Right ventricle myocardium superior (tissue), 1 donor: ENCODE measurements at regions not wholly inside any gene's neighbourhood (a gene's known extent, or its start where the extent isn't known, plus 50 kb on each side); places are given as distances from the start of the nearest gene placed in this dataset.

Experiments
- ATAC-seq: fragments of 200-7000 bp; cut with Tn5 transposase; one replicate; pipeline ENCODE4 v1.9.1; 2020; ENCODE audit warnings: mild to moderate bottlenecking; ENCODE audit not compliant: poor library complexity
- DNase-seq: peaks from one replicate; pipeline ENCODE4 v3.0.0-alpha.2; 2020
- intact Hi-C: fragments of 100-400 bp; cut with DNase I; formaldehyde crosslinking; loops from one replicate; pipeline ENCODE4 v1.11.2; 2022
- donor health status: DM: no; HTN: yes; CAD: no; lungs with severe emphysema.

DNA sequence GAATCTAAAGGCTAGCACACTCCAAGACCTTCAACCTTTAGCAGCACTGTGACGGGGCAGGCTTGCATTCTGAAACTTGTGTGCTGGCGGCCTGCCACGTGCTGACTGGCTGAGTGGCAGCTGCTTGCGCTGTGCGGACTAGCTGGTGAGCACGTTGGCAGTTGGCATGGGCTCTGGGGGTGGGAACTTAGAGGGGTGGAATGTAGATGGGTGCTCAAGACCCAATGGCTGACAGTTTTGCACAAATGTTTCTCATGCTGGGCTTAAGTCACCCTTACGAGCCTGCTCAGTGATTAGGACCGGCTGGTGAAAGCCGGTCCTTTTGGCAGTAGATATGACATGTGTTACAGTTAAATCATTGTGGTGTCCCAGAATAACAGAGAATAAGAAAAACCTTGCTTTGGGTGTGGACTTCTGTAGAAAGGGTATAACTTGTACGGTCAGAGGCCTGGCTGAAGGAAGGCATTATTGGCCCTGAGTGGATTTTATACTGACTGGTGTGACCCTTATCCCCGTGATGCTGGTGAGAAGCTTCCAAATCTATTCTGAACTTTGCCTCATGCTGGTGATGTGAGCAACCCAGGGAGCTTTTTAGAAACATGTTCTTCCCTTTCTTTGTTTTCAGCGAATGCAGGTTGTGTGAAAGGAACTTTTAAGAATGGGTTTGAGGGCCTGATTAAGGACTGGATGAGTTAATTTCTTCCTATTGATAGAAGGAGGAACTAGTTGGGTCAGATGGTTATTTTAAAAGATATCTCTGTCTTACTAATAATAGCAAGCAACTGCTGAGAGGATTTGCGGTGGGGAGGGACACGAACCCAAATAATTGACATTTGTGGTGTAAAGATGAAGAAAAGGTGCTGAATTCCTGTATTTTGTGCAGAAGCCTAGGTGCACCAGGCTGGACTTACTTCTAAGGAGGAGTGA lies 107.4 kb upstream of the SLC4A4 start:
- intact Hi-C loops: loop anchor here (10.0 kb wide), 1 partner anchor 223 kb away; no protein-coding TSS in a partner anchor
- ATAC-seq: peak; percentile 89
- peak; percentile 94 for DNase-seq

DNA sequence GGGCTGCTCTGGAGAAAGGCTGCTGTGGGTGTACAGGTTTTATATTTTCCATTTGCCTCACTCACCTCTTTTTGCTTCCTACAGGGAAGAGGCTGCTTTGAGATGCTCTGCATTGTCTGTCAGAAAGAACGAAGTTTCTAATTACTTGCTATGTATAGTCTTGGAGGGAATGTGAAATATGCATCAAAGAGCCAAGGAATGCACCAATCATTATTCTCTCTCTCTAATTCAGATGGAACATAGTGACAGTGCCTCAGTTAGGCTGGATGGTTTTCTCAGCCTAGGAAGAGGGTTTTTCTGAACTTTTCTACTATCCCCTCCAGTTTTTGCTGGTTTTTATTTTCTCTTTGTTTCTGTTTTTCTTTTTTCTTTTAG lies 106.8 kb upstream of the SLC4A4 start:
- DNase-seq (no peak), ATAC-seq (no peak)
- intact Hi-C loops: loop anchor here (10.0 kb wide), 1 partner anchor 223 kb away; no protein-coding TSS in a partner anchor

DNA sequence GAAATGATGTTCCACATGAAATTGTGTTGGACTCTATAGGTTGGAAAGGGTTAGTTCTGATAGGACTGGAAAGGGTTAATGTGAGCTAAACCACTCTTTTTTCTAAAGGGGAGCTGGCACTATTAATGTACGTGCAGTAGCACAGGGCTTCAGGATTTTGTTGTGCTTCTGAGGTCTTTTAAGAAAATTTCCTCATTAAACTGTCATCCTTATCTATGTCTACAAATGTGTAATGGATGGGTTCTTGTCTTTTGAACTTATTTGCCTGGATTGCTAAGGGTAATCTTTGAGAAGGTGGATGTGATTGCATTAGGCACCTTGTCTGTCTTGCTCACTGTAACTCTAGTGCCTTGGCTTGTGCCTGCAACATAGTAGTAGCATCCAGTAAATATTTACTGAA lies 106.0 kb upstream of the SLC4A4 start:
- intact Hi-C loops: loop anchor here (10.0 kb wide), 1 partner anchor 222 kb away; no protein-coding TSS in a partner anchor
- DNase-seq (no peak), ATAC-seq (no peak)

DNA sequence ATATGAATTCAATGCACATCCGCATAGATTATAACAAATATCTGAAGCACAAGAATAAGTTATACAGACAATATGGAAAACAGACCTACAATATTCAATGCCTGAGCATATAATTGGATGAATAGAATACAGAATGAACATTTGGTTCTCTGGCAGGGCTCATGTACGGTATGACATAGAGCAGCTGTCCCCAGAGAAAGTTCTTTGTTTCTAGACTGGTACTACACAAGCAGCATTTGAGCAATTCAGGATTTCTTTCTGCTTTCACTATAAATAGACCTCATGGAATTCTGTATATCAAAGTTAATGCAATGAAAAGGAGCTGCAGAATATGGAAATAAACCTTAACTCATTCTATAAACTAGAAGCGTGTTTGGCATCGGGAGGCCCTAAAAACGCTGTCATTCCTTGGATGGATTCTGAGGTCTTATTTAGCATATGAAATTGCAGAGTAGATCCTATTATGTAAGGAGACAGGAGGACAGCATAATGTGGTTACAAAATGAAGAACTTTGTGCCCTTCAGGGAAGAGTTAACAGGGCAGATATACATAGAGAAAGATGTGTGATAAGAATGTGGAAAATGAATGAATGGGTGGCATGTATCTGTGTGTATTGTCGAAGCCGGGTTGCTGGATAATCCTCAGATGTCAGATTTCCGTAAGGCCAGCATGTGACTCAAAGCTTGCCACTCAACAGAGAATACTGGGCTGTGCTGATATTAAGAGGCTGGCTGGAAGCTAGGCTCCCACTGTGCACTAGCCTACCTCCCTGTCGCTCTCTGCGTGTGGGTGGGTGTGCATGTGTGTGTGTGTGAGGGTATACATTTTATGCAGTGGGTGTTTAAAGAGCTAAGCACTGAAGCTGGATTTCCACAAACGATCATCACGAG lies 103.3 kb upstream of the SLC4A4 start:
- DNase-seq: no peak
- intact Hi-C loops: loop anchor here (10.0 kb wide), 1 partner anchor 219 kb away; no protein-coding TSS in a partner anchor
- ATAC-seq: peak; percentile 62

DNA sequence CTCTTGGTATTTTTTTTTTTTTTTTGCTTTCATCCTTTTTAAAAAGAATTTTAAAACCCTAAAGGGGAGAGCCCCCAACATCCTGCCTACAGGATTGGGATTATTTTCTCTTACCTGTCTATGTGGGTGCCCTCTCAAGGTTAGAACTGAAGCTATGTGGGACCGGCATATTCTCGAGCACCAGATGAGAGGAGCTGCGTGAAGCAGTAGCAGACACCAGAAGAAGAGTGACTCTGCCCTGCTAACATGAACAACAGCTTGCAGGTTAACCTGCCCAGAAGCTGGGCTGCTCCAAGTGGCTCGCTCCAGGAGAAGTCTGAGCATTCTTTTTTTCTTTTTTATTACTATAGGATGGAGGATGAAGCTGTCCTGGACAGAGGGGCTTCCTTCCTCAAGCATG lies 102.6 kb upstream of the SLC4A4 start:
- ATAC-seq (peak; percentile 51), DNase-seq (no peak)
- intact Hi-C loops: loop anchor here (10.0 kb wide), 1 partner anchor 219 kb away; no protein-coding TSS in a partner anchor

DNA sequence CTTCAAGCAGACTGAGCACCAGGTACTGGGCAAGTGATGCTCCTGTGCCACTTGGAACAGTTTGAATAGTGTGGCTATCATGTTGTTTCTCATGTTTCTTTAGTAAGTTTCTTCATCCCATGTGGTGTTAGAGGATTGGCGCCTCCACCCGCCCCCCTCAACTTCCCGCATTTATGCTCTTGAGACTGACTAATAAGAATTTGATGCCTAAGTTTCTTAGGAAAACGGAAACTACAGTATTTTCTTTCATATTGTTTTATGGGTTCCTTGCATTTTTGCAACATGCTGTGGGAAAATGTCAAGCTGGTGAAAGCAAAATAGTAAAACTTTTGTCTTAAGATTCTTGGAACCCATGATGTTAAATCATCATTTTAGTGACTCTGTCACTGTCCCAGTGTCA lies 101.2 kb upstream of the SLC4A4 start:
- ATAC-seq (no peak), DNase-seq (no peak)
- intact Hi-C loops: loop anchor here (10.0 kb wide), 1 partner anchor 217 kb away; no protein-coding TSS in a partner anchor

DNA sequence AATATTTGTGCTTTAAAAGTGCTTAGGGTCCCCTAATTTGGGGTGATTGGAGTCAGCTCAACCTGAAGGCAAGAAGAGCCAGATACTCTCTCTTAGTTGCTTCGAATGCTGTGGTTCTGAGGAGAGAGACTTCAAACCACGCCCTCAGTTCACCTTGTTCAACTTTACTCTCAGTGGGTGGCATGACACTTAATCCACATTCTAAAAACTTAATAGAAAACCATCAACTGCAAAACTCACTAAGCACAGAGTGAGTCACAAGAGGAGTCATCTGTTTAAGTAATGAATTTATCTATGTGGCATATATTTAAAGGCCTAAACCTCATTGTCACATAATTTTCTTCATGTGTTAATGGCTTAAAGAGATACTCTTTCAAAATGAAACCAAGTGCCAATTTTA lies 99.5 kb upstream of the SLC4A4 start:
- intact Hi-C loops: loop anchor here (10.0 kb wide), 1 partner anchor 215 kb away; no protein-coding TSS in a partner anchor
- no peak for DNase-seq
- no peak for ATAC-seq

DNA sequence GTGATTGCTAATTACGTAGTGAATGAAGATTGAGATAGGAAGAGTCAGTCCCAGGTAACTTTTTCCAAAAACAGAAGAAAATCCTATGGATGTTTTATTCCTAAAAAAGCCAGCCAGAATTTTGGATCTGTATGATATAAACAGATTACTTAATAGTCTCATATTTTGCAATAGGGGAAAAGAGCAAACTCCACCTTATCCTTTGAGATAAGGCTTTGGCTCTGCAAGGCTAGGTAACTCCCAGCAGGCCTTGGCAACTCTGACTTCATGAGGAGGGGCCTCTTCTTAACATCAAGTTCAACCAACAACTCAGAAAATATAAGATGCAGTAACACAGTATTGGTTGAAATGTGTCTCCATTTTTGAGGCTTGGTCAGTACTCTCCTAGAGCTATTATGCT lies 98.7 kb upstream of the SLC4A4 start:
- DNase-seq (no peak), ATAC-seq (no peak)
- intact Hi-C loops: no loop called here

DNA sequence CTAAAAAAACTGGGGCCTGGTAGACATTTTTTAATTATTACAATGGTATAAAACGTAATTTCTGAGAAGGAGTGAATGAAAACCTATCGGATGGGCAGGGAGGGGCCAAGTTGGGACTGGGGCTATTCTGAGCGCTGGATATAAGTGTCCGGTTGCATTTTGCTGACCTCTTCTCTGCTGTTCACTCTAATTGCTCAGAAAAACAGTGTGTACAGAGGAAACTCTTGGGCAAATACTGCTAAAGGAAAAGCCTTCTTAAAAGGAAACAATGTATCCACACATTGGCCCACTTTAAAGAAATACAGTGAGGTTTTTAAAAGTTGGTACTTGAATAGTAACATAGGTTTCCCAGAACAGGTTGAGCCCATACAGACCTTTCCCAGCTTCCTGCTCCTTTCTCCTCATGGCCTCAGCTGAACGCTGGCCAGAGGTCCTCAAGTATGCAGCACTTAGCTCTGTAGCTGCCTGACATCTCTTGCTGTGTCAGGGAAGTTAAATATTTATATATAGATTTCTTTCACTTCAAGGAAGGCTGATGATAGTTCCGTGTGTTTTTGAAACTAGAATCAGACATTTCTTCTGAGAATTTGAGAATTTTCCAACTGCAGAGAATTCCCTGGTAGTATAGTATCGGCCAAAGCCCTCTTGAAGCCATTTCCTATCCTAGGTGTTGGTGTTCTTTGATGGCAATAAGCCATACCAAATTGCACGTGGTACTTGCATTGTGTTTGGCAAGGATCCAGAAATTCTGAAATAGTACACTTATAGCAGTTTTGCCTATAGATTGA lies 97.1 kb upstream of the SLC4A4 start:
- intact Hi-C loops: no loop called here
- DNase-seq: peak; percentile 67
- ATAC-seq: peak; percentile 92

DNA sequence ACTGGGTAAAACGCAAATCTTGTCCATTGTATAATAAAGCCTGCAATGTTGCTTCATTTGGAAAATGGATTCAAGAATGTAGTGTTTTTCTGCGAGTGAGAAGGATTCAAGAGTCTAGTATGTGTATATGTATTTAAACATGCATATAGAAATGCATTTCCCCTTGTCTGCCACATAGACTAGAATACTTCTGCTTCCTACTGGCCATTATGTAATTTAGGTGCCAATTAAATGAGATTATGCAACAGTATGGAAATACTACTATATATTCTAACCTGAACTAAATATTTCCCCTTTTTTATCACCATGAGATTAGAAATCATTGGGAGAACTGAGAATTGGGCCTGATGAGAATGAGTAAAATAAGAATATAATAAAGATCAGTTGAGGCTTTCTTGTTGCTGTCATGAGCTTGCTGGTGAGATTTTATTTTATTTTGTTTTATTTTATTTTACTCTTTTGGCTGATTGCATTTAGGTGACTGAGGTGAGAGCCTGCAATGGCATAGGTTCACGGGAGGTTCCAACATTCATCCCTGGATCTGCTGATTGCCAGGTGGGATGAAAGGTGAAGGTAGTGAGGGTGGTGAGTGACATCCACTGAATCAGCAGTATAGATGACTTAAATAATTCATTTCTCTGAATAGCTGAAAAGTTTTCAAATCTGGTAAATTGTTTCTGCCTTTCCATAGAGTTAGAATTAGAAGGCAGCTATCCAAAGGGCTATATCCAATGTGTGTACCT lies 95.6 kb upstream of the SLC4A4 start:
- intact Hi-C loops: no loop called here
- no peak for DNase-seq
- no peak for ATAC-seq

DNA sequence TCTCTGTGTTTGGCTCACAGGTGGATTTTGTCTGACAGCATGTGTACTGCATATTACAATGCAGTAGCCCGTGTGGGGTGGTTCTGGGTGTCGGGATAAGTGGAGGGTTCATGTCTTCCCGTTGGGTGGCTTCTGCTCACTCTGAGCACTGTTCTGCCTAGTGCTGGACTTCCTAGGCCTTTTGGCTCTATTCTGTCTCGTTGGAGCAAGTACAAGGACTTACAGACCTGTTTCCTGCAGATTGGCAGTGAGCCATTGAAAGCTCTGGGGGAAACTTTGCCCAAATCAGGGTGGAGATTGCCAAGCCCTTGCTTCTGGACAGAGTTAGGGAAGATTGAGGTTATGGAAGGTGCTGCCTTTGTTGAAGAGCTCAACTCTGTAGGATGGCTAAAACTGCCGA lies 91.1 kb upstream of the SLC4A4 start:
- DNase-seq: no peak
- intact Hi-C loops: no loop called here
- ATAC-seq: peak; percentile 53

DNA sequence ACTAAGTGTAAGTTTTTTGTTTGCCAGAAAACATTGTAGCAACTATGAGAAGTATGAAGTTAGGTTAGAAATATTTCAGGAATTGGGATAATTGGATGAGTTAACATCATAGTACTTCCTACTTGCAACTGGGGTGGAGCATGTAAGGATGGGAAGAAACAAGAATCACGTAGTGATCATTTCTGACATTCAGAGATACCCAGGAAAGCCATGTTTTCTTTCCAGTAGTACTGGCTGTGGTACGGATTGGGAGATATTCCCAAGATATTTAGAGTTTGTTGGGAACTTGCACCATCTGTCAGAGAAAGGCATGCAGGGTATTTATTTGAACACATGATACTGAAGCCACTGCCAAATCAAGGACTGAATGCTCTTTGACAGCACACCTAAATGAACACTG lies 87.6 kb upstream of the SLC4A4 start:
- intact Hi-C loops: no loop called here
- DNase-seq (no peak), ATAC-seq (peak; percentile 34)

DNA sequence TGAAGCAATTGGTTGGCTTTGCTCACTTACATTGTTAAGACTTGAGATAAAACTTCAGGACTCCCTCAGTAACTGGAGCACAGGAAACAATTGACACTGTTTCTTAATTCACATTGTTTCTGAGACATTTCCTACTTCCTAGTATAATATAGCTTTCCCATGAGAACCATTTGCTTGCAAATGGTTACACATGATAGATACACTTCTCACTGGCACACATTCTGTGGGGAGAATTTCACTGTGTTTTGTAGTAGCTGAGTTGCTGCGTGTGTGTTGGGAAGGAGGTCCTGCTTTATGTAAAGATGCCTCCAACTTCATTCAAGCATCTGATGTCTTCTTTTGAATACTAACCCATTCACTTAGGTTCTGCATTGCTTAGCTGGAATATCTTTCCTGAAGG lies 85.3 kb upstream of the SLC4A4 start:
- intact Hi-C loops: no loop called here

DNA sequence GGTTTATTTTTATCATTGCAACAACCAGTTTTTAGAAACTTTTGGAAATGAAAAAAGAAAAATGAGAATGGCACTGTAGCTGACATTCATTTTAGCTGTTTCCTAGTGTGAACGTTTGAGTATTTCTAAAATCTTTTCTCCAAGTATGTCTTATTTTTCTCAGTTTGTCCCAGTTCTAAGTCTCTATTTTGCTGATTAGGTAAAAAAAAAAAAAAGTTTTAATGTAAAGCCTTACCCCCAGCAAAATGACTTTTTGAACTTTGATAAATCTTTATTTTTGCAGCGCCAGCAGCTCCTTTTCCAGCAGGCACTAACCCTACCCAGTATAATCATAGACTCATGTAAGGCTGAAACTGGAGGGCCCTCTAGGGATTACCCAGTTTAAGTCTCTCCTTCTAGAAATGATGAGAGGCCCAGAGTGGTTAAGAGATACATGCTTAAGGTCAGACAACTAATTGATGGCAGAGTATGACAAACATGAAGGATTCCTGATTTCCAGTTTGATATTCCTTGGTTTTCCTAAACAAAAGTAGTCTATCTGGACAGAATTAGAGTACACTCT lies 84.3 kb upstream of the SLC4A4 start:
- peak; percentile 47 for ATAC-seq
- intact Hi-C loops: no loop called here
- no peak for DNase-seq

More for the DNA sequence above, 85.3 kb upstream of the SLC4A4 start:
- ATAC-seq: no peak
- DNase-seq: no peak

DNA sequence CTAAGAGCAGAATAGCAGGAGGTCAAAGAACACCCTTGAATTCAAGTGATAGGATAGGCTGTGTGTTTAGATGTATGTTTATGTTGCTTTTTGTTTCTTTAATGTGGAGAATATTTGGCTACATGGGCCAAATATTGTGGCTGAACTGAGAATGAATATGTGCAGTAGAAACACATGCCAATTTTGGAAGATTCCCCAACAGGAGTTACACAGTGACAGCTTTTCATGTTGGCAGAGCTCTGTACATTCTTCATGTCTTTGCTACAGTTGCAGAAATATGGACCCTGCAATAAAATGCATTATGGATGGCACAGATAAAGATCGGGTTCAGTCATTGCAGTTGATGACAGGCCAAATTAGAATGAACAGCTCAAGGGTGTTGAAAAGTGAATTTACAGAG lies 82.8 kb upstream of the SLC4A4 start:
- DNase-seq (no peak), ATAC-seq (no peak)
- intact Hi-C loops: no loop called here

DNA sequence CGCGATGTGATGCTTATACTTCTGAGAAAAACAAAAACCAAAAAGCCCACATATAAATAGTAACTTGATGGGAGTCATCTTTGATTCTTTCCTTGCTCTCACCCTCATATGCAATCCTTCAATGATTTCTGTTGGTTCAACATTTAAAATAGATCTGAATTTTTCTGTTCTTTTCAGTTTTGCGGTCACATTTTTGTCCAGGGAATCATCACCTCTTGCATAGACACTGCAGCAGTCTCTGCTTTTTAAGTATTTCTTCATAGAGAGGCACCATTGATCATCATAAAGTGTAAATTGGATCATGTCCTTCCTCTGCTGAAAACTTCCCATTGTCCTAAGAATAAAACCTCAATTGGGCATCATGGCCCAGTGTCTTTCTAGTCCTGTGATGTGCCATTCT lies 81.1 kb upstream of the SLC4A4 start:
- no peak for ATAC-seq
- DNase-seq: no peak
- intact Hi-C loops: no loop called here

DNA sequence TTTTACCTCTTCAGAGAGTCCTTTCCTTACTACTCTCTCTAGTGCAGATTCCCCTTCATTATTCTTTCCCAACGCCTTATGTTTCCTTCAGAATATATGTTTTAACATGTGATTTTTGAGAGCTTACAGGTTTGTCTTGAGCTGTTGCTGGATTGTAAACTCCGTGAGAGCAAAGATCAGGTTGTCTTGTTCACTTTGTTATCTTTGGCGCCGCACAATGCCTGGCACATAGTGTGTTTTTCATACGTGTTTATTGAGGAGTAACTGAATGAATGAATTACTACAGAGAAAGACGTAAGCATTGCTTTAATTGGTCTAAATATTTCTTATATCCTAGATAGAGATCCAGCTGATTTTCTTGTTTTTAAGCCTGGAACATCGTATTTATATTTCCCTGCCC lies 80.5 kb upstream of the SLC4A4 start:
- intact Hi-C loops: no loop called here
- ATAC-seq (no peak), DNase-seq (no peak)

DNA sequence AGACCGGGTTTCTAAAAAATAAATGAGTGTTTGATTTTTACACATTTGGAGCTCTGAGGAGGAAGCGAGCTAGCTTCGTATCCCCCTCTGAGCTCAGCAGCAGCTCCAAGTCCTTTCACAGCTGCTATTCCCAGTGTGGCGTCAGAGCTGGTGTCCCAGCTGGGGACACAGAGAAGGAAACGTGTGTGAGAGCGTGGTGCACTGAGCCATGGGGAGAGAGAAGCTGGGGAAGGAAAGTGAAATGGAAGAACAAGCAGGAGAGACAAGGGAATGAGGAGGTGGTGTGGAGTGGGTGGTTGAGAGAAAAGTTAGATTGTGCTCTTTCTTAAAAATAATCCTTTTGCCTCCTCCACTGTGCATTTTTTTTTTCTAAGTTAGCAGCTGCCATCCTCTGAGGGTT lies 79.5 kb upstream of the SLC4A4 start:
- peak; percentile 51 for ATAC-seq
- intact Hi-C loops: no loop called here
- peak; percentile 50 for DNase-seq
